NAMALWA (cell line): ENCODE measurements at regions not wholly inside any gene's neighbourhood (a gene's known extent, or its start where the extent isn't known, plus 50 kb on each side); places are given as distances from the start of the nearest gene placed in this dataset.
"Not testable (repeated sequence)": the region's sequence is repeated elsewhere in the genome, so short reads cannot be mapped to it uniquely, and the experiment has no call there.

Source experiments
- DNase-seq: peaks from one replicate; pipeline ENCODE4 v3.0.0-alpha.2; 2015; ENCODE audit warnings: low spot score

DNA sequence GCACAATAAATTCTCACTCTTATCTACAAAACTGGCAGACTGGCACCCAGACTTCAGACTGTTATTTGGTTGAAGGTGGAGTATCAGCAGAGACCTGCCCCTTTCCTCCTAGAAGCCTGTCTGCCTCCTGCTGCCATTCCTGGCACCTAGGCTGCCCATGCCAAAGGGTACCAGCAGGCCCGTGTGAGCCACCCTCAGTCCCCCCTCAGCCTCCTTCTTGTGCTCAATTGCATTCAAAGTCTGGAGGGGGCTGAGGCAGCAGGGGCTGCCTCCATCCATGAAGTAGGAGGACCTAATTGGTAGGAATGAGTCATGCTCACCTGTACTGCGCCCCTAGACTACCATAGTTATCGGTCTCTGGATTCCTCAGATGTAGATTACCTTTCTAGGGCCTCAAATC, 440.9 kb upstream of the GRM3 start:
- DNase-seq = no peak

- no peak for DNase-seq
Observed at GRCh38 chr7:86201767-86202166, 441.9 kb upstream of the GRM3 start.

- DNase-seq = no peak
Observed at GRCh38 chr7:86199881-86200614, 443.7 kb upstream of the GRM3 start.

GRCh38 chr7:86190351-86190750, 453.4 kb upstream of the GRM3 start:
- DNase-seq = no peak

DNA sequence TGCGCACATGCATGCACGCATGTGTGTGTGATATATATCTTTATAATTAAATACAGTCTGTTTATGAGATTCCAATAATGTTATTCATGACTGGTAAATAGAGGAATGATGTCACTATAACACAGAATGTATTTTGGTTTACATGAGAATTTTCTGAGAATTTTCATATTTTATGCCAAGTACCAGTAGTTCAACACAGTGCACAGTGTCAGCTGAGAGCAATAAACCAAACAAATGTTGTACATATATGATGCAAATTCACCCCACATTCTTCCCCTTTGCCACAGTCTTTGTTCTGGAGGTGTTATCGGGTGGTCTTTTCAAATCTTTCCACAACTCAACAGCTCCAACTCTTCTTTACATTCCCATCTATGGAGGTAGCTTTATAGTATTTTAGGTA, 462.2 kb upstream of the GRM3 start:
- DNase-seq = no peak

- no peak for DNase-seq
Observed at GRCh38 chr7:86164827-86165226, 478.9 kb upstream of the GRM3 start.

GRCh38 chr7:86158111-86158510, 485.6 kb upstream of the GRM3 start:
- DNase-seq = no peak

DNA sequence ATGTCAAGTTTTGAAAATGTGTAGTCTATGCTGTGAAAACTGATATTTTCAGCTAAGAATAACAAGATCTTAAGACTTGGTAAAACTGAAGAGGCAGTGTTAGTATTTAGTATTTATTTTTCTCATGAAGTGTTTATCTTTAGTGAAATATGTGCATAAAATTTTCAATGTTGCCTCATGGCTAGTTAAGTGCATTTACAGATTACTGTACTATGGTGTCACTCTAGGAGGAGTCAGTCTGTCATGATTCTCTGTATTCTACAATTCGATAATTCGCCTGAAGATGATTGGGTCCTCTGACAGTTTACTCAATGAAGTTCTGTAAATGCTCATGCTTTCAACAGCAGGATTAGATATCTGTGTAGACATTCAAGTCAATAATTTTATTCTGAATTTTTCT, 488.1 kb upstream of the GRM3 start:
- no peak for DNase-seq

DNA sequence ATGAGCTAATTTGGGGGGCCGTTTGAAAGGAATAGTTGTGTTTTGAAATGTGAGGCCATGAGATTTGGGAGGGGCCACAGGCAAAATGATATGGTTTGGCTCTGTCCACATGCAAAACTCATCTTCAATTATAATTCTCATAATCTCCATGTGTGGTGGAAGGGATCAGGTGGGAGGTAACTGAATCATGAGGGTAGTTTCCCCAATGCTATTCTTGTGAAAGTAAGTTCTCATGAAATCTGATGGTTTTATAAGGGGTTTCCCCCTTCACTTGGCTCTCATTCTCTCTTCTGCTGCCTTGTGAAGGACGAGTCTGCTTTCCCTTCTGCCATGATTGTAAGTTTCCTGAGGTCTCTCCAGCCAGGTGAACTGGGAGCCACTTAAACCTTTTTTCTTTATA, 490.8 kb upstream of the GRM3 start:
- DNase-seq = no peak

DNA sequence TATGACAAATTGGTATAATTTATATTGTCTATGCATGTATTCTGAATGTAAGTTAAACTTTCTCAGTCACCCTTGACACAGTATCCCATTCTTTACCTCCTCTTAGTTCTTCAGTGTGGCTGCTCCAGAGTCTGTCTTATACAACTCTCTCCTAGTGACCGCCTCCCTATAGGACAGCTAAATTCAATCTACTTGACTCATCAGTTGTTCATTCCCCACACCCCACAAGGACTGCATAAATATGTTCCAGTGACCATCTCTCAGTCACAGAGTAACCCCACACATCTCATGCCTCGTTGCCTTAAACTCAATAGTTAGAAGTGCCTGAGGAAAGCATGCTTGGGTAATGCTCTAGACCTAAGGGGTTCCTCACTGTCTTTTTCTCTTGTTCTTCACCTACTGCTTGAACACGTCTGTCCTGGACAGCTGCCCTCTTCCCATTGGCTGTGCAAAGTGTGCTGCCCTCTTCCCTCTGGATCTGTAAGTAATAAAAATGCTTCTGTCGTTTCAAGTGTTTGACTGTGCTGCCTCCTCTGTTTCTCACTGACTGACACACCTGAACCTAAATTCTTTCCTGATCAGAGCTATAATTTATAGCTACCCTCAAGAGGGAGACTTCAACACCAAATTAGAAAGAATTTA, 494.6 kb upstream of the GRM3 start:
- no peak for DNase-seq

- DNase-seq = no peak
Observed at GRCh38 chr7:86148501-86148900, 495.2 kb upstream of the GRM3 start.

DNA sequence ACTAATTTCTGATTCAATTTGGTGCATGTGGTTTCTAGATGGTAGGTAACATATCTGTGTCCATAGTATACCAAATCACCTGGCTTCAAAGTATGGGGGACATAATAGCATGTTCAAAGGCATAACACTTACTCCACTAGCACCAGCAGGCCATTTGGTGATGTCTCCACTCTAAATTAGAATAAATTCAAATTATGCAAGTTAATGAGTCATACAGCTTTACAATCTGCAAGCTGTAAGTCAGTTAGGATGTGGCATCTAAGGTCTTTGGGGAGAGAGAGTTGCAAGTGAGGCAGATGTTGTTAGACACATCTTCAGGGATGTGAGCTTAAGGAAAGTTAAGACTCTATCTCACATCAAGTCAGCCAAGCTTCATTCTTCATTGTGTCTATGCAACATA, 506.4 kb upstream of the GRM3 start:
- no peak for DNase-seq

GRCh38 chr7:86130268-86130667, 513.4 kb upstream of the GRM3 start:
- no peak for DNase-seq

- DNase-seq = no peak
Observed at GRCh38 chr7:86123476-86123875, 520.2 kb upstream of the GRM3 start.

- no peak for DNase-seq
Observed at GRCh38 chr7:86094166-86094669, 549.5 kb upstream of the GRM3 start.

- no peak for DNase-seq
Observed at GRCh38 chr7:86091369-86091768, 552.3 kb upstream of the GRM3 start.

GRCh38 chr7:86089455-86089854, 554.3 kb upstream of the GRM3 start:
- no peak for DNase-seq

DNA sequence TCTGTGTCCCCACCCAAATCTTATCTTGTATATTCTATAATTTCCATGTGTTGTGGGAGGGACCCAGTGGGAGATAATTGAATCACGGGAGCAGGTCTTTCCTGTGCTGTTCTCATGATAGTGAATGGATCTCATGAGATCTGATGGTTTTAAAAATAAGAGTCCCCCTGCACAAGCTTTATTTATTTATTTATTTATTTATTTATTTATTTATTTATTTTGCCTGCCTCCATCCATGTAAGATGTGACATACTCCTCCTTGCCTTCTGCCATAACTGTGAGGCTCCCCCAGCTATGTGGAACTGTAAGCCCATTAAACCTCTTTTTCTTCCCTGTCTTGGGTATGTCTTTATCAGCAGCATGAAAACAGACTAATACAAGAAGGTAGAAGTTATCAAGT, 579.1 kb upstream of the GRM3 start:
- not testable (repeated sequence) for DNase-seq

DNA sequence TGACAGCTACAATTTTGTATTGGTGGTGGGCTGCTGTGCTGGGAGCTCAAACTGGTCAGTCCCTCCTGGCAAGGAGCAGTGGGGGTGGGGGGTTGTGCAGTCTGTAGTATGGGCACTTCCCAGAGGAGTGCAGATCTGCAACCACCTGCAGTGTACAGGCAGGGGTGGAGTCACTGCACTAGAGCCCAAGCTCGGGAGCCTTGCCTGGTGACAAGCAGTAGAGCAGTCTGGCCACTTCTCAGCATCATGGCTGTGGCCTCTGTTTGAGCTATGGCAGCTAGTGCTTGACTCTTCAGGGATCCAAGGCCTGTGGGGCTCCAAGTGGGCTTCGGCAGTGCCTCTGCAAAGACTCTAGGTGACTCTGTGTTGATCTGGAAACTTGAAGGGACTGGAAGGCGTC, 585.1 kb upstream of the GRM3 start:
- no peak for DNase-seq

DNA sequence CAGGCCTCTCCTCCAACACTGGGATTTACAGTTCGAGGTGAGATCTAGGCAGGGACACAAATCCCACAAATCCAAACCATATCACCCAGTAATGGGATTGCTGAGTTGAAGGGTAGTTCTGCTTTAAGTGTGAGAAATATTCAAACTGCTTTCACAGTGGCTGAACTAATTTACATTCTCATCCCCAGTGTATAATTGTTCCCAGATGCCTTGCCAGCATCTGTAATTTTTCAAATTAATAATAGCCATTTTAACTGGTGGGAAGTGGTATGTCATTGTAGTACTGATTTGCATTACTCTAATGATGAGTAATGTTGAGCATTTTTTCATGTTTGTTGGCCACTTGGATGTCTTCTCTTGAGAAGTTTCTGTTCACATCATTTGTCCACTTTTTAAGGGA, 592.8 kb upstream of the GRM3 start:
- DNase-seq = no peak

DNA sequence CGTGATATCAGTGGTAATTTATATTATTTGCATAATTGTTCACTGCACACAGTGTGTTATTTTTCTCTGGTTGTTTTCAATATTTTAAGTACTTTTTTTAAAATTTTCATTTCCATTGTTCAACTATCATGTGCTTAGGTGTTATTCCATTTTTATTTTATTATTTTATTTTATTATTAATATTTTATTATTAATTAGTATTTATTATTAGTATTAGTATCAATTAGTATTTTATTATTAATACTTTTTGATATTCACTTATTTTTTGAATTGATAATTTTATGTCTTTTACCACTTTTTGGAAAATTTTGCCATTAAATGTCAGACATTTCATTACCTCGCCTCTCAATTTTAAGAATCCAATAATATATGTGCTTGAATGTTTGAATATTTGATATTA, 593.8 kb upstream of the GRM3 start:
- DNase-seq = no peak

DNA sequence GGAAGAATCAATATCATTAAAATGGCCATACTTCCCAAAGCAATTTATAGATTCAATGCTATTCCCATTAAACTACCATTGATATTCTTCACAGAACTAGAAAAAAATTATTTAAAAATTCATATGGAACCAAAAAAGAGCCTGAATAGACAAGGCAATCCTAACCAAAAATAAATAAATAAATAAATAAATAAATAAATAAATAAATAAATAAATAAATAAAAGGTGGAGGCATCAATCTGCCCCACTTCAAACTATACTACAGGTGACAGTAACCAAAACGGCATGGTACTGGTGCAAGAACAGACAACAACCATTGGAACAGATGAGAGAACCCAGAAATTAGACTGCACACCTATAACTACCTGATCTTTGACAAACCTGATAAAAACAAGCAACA, 598.5 kb upstream of the GRM3 start:
- DNase-seq = not testable (repeated sequence)

GRCh38 chr7:86025807-86026206, 617.9 kb upstream of the GRM3 start:
- DNase-seq = no peak

DNA sequence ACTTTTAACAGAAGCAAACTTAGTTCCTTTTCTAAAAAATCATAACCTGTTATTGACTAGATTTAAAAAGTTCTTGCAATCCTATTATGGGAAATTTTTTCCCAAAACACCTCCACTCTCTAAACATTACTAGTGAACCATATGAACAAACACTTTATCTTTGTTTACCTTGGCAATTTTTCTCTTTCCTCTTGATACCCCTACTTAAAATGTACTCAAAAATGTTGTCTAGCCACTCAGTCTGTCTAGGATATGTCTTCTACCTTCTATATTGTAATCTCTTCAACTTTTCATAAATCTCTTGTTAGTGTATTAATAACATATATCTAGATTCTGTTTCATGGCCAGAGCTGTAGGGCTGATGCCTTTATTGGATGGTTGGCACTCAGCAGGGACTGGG, 630.0 kb upstream of the GRM3 start:
- DNase-seq = no peak
